ENCODE measurements at regions not wholly inside any gene's neighbourhood (a gene's known extent, or its start where the extent isn't known, plus 50 kb on each side); places are given as distances from the start of the nearest gene placed in this dataset.

DNA sequence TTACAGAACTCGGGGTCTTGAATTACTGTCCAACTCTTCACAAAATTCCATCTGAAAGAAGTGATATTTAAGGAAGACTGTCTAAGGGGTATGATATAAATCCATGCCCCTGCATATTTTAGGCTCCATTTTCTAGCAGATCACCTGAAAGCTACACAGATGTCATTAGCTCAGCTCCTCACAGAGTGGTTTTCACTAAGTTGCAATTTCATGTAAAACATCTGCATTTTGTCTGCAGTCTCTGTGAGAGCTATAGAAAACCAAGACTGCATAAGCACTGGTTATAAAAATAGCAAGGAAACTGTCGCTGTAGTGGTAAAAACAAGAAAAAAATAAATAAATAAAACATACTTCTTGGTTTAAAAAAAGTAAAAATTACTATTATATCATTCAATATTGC lies 103.4 kb downstream of the RPL27A start:
- H2AFZ ChIP-seq (ENCODE audit: insufficient read depth, low read depth, low read length, poor library complexity, severe bottlenecking), result no peak overlapping the region
- H3K36me3 ChIP-seq (replicated peaks in 1 of 2; ENCODE audit: control insufficient read depth in 1 of 2, insufficient read depth in 2 of 2, low read length in 2 of 2), result no peaks in the 10 kb centered on the region
- H3K9me3 ChIP-seq (replicated peaks in 1 of 2; ENCODE audit: control insufficient read depth in 1 of 2, insufficient read depth in 1 of 2, low read length in 2 of 2), result no peaks in the 10 kb centered on the region
- H3K27me3 Mint-ChIP-seq (ENCODE audit: low read depth in 3 of 3), result peaks cover 1 to 5% (median 2%) of the 10 kb centered on the region in 3 donors
- no CpG with 5 or more reads among the region's 2 CpGs for WGBS (ENCODE audit: insufficient coverage)
- H3K27ac Mint-ChIP-seq, result no peak overlapping the region
- H3K4me2 ChIP-seq (replicated peaks; ENCODE audit: extremely low read depth, low read length, poor library complexity, severe bottlenecking), result no peak overlapping the region
- no peaks in the 10 kb centered on the region for H3K4me1 Mint-ChIP-seq
- TF ChIP-seq, protein P1, sequence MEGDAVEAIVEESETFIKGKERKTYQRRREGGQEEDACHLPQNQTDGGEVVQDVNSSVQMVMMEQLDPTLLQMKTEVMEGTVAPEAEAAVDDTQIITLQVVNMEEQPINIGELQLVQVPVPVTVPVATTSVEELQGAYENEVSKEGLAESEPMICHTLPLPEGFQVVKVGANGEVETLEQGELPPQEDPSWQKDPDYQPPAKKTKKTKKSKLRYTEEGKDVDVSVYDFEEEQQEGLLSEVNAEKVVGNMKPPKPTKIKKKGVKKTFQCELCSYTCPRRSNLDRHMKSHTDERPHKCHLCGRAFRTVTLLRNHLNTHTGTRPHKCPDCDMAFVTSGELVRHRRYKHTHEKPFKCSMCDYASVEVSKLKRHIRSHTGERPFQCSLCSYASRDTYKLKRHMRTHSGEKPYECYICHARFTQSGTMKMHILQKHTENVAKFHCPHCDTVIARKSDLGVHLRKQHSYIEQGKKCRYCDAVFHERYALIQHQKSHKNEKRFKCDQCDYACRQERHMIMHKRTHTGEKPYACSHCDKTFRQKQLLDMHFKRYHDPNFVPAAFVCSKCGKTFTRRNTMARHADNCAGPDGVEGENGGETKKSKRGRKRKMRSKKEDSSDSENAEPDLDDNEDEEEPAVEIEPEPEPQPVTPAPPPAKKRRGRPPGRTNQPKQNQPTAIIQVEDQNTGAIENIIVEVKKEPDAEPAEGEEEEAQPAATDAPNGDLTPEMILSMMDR (IDR thresholded peaks at IDR 0.05), result no peak
- H4K20me1 ChIP-seq (ENCODE audit: insufficient read depth, low read length), result no peaks in the 10 kb centered on the region
- no peak overlapping the region for H3K4me3 ChIP-seq (replicated peaks in 1 of 3; ENCODE audit: low read depth in 2 of 3, low read length in 3 of 3)
- no peaks in the 10 kb centered on the region for H3K9me3 Mint-ChIP-seq
- no peak overlapping the region for H3K9ac ChIP-seq (ENCODE audit: insufficient read depth, low read length, poor library complexity, severe bottlenecking)
- no peaks in the 10 kb centered on the region for H3K79me2 ChIP-seq (ENCODE audit: insufficient read depth, low read length)
- no peaks in the 10 kb centered on the region for H3K4me1 ChIP-seq (ENCODE audit: control insufficient read depth in 1 of 2, insufficient read depth in 2 of 2, low read length in 2 of 2)
- no peak overlapping the region for H3K4me3 Mint-ChIP-seq
- intact Hi-C loops (cut with micrococcal nuclease), result no loop called here
- no peak overlapping the region for H3K27ac ChIP-seq (ENCODE audit: low read depth in 1 of 2, low read length in 2 of 2)
- no peak for DNase-seq
- no peaks in the 10 kb centered on the region for H3K27me3 ChIP-seq (ENCODE audit: control insufficient read depth in 2 of 2, insufficient read depth in 2 of 2, low read length in 2 of 2)
- no peaks in the 10 kb centered on the region for H3K36me3 Mint-ChIP-seq

DNA sequence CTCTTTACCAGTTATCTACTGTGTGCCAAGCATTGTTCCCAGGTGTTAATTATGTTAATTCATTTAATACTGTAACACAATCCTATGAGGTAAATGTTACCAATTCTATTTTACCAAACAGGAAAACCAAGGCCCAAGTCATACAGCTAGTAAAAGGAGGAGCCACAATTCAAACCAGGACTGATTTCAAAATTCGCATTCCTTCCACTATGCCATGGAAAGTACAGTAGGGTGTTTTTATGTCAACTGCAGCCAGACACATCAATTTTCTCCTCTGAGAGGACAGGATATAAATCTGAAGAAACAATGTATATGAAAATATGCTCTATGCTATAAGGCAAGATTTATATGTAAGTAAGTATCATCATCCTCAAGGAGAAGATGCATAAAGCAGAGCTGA lies 104.3 kb downstream of the RPL27A start:
- TF ChIP-seq, protein P1 (IDR thresholded peaks at IDR 0.05), result no peak
- Histone ChIP-seq H2AFZ (ENCODE audit: insufficient read depth, low read depth, low read length, poor library complexity, severe bottlenecking) (no peak overlapping the region), H3K4me3 (replicated peaks in 1 of 3; ENCODE audit: low read depth in 2 of 3, low read length in 3 of 3) (no peak overlapping the region), H3K4me1 (ENCODE audit: control insufficient read depth in 1 of 2, insufficient read depth in 2 of 2, low read length in 2 of 2) (no peaks in the 10 kb centered on the region), H3K4me2 (replicated peaks; ENCODE audit: extremely low read depth, low read length, poor library complexity, severe bottlenecking) (no peak overlapping the region), H3K9me3 (replicated peaks in 1 of 2; ENCODE audit: control insufficient read depth in 1 of 2, insufficient read depth in 1 of 2, low read length in 2 of 2) (no peaks in the 10 kb centered on the region), H3K36me3 (replicated peaks in 1 of 2; ENCODE audit: control insufficient read depth in 1 of 2, insufficient read depth in 2 of 2, low read length in 2 of 2) (no peaks in the 10 kb centered on the region), H3K79me2 (ENCODE audit: insufficient read depth, low read length) (no peaks in the 10 kb centered on the region), H3K27me3 (ENCODE audit: control insufficient read depth in 2 of 2, insufficient read depth in 2 of 2, low read length in 2 of 2) (no peaks in the 10 kb centered on the region), H4K20me1 (ENCODE audit: insufficient read depth, low read length) (no peaks in the 10 kb centered on the region), H3K27ac (ENCODE audit: low read depth in 1 of 2, low read length in 2 of 2) (no peak overlapping the region), H3K9ac (ENCODE audit: insufficient read depth, low read length, poor library complexity, severe bottlenecking) (no peak overlapping the region)
- intact Hi-C loops (cut with micrococcal nuclease), result no loop called here
- no peaks in the 10 kb centered on the region for H3K9me3 Mint-ChIP-seq
- no peak overlapping the region for H3K27ac Mint-ChIP-seq
- no peaks in the 10 kb centered on the region for H3K4me1 Mint-ChIP-seq
- H3K4me3 Mint-ChIP-seq, result no peak overlapping the region
- H3K36me3 Mint-ChIP-seq, result no peaks in the 10 kb centered on the region
- no peak for DNase-seq
- WGBS (ENCODE audit: insufficient coverage), result no CpG with 5 or more reads among the region's 1 CpG
- H3K27me3 Mint-ChIP-seq (ENCODE audit: low read depth in 3 of 3), result peaks cover 0 to 5% (median 0%) of the 10 kb centered on the region in 3 donors

Measured in CD14-positive monocyte (primary cell).